ENCODE measurements at regions not wholly inside any gene's neighbourhood (a gene's known extent, or its start where the extent isn't known, plus 50 kb on each side); places are given as distances from the start of the nearest gene placed in this dataset.
"Not testable (repeated sequence)": the region's sequence is repeated elsewhere in the genome, so short reads cannot be mapped to it uniquely, and the experiment has no call there.

DNA sequence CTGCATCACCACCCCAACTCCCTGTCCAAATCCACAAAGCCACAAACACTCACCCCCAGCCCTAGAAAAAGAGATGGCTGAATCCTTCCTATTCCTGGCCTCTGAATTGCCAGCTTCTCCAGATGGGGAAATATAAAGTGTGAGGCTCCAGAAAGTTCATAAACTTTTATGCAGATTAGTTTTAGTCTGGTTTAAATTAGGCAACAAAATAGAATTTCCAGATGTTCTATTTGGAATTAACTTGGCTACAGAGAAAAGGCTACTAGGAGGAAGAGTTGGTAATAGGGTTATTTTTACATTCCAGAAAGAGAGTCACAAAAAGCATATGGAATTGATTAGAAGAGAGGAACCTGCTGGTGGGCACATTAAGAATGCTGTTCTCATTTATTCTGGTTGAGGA is 56.0 kb downstream of the EN1 start:
- DNase-seq, result no peak

DNA sequence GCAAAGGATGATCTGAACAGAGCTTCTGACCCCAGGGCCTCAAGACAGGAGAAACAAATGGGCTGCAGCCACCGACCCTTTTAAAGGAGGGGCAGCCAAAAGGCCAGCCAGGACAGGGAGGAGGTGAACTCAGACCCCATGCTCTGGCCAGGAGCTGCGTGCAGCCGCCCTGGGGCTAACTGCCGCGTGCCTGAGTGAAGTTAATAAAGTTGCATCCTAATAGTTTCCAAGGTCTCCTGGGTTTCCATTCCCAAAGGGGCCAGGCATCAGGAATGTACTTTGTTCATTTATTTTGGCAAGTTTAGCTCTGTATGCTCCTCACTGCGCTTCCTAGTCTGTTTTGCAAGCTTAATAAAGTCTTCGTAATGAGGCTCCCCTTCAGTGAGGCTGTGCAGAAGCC is 60.7 kb downstream of the EN1 start:
- DNase-seq, result no peak

DNA sequence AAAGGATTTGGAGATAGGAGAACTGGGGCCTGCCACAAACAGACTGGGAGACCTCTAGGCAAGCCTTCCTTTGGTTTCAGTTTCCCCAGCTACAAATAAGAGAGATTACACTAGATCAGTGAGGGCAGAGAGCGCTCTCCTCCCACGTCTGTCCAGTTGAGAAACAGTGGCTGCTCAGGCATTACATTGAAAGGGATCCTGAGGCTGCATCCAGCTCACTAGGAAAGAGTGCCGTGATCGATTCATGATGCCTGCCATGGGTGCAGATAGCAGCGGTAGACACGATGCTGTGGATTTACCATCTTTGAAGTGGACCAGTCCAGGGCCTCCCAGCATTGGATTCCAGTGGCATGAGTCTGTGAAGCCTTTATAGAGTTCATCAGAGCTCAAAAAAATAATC is 62.6 kb downstream of the EN1 start:
- DNase-seq, result no peak

DNA sequence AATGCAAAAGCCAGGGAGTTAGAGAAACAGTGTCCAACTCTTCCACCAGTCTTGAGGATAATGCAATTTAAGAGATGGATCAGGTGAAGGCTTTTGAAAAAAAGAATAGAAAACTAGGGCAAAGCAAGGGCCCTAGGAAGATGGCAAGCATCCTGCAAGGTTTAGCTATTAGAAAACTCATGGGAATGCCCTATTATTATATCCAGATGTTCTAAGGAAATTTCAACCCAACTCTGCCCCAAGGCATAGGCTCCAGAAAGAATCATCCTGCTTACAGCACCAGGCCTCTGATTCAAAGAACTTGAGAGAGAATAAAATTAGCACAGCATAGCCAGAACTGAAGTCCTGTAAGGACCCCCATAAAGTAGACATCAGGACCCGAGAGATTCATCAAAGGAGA is 68.1 kb downstream of the EN1 start:
- no peak for DNase-seq

DNA sequence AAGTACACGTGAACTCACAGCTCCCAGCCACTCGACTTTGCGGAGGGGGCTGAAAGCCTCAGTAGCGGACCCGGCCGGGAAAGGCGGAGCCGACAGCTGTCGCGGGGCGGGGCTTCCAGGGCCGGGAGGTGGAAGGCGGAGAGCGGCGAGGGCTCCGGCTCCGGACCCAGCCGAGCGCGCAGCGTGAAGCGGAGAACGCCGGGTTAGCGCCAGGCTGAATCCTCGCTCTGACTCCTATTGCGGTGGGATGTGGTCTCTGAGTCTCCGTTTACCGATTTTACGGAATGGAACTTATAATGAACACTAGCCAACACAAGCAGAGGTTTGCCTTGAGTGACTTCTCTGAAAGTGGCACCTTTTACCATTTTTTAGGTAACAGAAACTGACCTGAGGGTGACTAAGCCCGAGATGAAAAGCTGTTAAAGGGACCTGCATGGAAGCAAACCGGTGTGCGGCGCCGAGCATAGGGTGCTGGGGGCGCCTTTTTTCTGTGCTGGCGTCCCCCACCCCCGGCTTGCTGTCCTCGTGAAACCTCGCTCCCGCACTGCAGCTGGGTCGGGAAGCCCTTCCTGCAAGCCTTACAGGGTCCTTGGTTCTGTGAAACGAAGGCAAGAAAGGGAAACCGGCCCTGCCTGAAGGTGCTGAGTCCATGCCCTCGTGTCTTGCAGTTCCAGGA is 72.9 kb downstream of the EN1 start:
- peak; percentile 53 for DNase-seq

DNA sequence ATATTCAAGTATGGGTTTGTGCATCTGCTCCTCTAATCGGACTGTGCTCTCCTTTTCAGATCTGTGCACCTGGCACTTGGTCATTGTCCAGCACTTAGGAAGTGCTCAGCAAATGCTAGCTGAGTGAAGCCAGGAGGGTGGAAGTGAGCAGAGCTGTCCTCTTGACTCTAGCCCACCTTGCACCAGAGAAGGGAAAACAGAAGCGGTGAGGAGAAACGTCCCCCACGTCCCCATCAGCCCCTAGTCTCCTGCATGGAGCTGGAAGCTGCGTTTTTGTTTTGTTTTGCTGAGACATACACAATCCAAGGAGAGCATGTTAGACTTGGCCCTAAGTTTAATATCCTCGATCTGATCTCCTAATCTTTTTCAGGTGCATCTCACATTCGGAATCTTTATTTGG is 73.6 kb downstream of the EN1 start:
- DNase-seq, result no peak

DNA sequence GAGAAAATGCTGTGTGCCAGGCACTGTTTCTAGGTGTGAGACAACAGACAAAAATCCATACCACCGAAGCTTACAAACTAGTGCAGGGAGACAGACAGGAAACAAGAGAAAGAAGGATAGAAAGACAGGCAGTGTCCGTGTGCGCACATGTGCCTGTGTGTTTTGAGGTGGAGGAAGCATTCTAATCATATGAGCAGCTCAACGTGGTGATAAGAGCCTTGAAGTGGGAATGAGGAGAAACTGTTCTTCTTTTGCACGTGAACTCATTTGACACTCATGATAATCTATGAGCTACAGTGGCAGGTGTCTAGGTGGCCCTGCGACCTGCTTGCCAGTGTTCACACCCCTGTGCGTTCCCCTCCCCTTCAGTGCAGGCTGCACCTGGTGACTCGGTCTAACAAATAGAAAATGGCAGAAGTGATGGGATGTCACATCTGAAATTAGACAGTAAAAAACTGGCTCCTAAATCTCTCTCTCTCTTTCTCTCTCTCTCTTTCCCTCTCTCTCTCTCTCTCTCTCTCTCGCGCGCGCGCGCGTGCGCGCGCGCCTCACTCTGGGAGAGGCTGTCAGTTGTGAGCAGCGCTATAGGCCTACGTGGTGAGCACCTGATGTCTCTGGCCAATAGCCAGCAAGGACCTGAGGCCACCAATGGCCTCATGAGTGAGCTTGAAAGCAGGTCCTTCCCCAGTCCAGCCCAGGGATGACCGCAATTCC is 74.8 kb downstream of the EN1 start:
- DNase-seq, result no peak

DNA sequence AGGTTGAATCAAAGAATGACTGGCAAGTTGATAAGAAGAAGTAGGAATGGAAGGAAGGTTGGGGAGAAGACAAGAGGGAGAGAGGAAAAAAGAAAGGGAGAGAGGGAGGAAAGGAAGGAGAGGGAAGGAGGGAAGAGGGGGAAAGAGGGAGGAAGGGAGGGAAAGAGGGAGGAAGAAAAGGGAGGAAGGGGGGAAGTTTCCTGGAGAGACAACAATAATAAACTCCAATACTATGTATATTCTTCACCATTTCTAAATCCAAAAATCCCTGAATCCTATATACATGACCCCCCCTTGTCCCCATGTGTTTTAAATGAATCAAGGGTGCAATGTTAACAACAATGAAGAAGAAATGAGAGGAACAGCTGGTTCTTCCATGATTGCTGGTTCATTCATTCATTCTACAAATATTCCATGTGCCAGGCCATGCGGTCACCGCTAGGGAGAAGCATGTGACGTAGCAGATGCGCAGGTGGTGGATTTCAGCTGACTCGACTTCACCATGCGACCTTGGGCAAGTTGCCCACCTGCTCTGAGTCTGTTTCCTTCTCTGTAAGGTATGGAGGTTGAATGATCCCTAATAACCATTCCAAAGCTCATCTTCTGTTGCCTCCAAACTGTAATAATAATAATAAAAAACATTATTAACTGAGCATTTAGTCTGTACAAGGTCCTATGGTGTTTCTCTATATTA is 77.6 kb downstream of the EN1 start:
- DNase-seq, result peak; percentile 23

DNA sequence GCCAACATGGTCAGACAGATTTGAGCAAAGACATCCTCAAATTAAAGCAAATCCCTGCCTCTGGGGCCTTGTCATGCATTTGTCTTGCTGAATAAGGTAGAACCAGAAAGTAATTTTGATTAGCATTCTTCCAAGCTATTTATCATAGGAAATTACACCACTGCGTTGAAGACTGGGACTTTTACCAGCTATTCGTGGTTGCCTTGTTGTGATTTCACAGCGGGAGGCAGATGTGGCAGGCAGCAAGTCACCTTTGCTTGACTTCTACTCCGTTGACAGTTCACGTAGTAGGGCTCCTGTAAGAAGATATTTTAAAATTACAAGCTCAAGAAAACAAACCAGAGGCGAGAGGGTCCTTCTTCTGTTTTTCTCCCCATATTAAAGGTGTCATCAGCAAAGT is 80.6 kb downstream of the EN1 start:
- no peak for DNase-seq

DNA sequence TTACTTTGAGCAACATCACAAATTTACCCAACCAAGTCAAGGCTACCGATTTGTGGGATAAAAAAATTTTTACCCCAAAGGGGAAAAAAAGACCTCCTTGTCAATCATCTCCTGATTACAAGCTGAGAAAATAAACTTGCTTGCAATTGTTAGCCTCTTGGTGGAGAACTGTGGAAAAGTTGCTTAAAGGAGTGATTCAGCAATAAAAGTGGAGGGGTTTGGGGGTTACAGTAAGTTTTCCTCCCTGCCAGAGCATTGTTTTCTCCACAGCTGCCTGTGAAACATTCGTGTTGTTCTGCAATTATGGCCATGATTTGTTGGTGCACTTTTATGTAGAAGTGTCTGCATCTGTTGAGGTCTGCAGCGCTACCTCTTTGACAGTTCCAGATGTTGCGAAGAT is 82.6 kb downstream of the EN1 start:
- DNase-seq, result no peak

DNA sequence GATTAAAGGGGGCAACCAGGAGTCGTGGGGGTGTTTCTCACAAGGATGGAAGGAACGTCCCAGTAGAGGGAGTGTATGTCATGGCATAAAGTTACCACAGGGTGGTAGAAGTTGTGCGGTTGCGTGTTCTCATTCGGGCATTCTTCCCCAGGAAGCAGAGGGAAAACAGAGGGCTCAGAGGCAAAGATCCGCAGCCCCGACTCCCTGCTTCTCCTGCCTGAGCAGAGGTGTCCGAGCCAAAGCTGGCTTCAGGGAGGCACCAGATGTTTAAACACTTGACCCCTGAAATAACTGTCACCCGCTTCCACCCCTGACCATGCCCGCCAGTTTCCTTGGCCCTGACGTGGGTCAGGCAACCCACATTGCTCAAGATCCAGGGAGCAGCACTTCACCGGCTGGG is 83.7 kb downstream of the EN1 start:
- DNase-seq, result no peak

DNA sequence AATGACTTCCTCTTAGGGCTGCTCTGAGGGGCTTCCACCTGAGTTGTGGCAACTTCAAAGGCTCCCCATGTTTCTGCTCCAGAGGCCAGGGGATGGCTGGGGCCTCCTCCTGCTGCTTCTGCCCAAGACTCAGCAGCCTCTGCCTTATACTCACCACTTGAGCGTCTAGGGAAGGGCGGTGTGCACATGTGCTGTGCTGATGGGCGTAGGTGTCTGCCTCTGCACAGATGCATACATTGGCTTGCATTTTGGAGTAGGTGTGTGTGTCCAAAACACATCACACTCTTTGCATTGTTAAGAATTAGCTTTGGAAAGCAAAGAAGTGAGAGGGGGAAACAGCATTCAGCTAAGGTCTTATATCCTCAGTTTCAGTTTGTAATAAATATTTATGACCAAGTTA is 85.2 kb downstream of the EN1 start:
- no peak for DNase-seq

DNA sequence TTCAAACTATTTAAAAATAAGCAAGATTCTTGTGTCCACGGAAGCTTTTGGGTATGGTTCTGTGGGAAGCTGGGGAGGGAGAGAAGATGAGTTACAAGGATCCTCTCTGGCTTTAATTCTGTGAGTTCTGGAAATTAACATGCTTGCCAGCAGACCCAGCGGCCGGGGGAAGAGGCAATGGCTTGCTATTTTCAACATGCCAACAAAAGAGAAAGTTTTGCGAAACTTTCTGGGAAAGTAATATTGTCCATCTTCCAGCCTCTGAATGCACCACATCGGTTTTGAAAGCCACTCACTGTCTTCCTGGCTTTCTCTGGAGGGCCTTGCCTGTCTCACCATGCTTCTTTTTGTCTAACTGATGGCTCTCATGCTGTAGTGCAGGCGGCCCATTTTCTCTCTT is 85.7 kb downstream of the EN1 start:
- no peak for DNase-seq

DNA sequence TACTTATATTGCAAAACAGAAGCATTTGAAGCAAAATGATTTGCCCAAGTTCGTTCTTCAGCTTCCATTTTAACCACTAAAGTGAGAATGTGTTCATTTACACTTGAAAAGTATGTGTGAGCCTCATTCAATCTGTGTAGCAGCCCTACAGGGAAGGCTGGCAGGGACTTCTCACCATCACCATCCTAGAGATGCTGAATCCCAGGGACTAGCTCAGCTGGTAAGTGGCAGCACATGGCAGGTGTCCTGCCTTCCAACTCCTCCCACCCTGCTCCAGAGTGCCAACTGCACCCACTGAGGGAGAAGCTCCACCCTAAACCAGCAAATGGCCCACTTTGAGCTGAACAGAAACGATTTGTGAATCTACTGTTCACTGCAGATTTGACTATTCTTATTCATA is 91.5 kb downstream of the EN1 start:
- DNase-seq, result no peak

DNA sequence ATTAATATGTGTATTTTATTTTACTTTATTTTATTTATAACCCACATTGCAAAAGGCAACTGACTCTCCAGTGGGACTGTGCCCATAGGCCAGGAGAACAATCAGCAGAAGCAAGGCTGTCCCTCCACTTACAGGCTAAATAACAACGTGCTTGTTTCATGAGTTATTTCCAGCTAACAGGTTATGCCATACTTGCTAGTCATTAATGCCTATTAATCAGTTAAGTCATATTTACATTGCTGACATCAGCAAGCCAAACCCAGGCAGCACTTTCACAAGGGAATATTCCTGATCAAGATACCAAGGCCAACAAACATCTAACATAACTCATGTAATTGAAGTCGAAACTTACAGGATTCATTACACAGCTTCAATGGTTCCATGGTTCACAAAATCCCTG is 92.1 kb downstream of the EN1 start:
- no peak for DNase-seq

DNA sequence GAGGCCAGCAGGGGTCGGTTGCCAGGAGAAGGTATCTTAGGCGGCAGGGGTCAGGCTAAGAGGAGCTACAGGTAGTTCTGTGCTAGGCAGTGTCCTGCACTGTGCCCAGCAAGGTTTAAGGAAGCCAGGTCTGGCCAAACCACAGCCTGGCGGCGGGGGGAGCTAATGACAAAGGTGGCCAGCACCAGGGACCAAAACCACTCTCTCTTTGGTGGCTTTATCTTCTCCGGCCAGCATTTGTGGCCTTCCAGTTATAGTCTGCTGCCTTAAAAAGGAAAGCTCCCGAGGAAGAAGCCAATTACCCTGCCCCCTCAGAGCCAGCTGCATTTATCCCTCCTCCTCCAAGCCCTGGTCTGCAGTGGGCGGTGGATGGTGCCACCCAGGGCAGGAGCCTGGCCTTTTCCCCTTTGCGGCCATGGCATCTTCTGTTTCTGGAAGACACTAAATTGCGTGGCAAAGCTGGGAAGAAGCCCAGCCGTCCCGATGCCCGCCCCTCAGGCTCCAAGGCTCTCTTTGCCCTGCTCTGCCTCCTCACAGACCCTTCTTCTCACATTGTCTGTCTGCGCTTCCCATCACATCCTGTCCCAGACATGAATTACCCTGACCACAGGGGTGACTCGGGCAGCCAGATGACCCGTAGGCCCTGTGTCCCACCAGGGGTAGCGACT is 94.6 kb downstream of the EN1 start:
- DNase-seq, result no peak

DNA sequence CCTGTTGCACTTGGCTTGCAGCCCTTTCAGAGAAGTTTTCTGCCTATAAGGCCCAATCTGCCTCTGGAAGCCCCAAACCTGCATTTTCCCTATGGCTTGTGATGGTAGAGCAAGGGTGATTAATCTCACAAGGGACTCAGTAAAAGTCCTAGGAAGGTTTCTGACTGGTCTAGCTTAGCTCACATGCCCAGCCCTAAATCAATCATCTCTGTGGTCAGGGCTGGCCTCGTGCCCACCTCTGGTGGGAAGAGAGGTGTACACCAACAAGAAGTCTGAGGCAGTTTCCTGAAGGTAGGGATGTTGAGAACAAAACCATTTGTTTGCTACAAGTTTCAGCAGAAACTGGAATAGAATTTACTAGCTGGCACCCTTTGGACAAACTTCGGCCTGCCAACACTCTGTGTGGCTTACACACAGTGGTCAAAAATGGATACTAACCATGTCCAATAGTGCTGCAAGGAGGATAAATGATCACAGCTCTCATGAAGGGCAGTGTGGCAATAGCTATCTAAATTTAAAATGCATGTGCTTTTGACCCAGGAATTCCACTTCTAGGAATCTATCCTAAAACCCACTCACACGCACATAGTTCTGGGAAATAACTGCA is 96.4 kb downstream of the EN1 start:
- no peak for DNase-seq

DNA sequence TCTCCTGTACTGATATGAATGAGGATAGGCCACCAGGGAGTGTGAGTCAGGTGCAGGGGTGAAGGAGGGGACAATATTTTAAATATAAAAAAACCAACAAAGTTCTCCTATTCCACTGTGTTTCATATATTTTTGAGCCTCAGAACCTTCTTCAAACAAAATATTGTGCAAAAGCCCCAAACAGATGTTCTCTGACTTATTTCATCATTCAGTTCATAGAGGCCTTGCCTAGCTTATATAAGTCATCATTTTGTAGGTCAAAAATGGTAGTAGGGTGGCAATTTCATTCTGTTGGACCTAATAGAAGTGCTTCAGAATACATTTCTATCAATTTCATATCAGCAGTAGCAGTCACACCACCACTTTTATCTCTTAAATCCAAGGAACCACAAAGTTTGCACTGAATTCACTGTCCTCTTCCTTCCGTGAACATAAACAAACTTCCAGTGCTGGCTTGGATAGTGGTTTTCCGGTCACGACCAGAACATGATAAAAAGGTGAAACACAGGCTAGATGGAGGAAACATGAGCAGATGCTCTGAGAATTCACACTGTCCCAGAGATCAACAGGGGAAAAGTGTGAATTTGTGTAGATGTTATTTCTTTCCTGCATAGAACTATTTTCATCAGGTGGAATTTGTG is 99.1 kb downstream of the EN1 start:
- no peak for DNase-seq

DNA sequence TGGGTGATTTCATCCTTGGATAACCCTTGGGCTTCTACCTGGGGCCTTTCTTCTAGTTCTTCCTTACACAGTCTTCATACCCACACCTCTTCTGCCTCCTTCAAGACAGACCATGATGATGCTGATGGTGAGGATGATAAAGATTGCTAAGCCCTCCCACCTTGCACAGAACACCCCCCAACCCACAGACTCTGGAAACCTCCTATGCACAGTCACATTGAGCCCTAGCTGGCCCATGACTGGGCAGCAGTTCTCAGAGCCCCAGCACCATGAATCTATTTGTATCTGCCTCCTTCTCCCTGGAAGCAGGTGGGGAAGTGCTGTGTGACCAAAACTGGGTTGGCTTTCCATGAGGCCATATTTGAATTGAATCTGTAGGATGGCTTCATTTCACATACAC is 99.8 kb downstream of the EN1 start:
- no peak for DNase-seq

DNA sequence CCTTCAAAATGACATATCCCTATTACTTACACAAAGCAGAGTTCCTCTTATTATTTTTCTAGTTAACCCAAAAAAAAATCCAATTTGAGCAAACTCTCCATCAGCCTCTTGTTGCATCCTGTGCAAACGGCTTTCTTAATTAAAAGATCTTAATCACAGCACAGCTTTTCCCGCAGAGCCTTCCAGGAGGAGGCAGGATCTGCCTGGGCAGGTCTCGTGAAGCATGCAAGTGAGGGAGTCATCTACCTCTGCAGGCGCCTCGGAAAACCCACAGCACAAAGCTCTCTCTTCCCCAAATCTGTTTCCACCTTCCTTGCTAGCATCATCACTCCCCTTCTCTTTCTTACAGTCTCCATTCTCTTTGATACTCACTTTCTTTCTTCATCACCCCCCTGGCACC is 100.4 kb downstream of the EN1 start:
- DNase-seq, result no peak

DNA sequence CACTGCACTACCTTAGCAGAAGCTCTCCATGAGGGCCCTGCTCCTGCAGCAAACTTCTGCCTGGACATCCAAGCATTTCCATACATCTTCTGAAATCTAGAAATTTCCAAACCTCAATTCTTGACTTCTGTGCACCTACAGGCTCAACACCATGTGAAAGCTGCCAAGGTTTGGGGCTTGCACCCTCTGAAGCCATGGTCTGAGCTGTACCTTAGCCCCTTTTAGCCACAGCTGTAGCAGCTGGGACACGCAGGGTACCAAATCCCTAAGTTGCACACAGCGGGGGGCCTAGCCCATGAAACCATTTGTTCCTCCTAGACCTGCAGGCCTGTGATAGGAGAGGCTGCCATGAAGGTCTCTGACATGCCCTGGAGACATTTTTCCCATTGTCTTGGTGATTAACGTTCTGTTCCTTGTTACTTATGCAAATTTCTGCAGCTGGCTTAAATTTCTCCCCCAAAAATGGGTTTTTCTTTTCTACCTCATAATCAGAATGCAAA is 102.7 kb downstream of the EN1 start:
- DNase-seq, result not testable (repeated sequence)

DNA sequence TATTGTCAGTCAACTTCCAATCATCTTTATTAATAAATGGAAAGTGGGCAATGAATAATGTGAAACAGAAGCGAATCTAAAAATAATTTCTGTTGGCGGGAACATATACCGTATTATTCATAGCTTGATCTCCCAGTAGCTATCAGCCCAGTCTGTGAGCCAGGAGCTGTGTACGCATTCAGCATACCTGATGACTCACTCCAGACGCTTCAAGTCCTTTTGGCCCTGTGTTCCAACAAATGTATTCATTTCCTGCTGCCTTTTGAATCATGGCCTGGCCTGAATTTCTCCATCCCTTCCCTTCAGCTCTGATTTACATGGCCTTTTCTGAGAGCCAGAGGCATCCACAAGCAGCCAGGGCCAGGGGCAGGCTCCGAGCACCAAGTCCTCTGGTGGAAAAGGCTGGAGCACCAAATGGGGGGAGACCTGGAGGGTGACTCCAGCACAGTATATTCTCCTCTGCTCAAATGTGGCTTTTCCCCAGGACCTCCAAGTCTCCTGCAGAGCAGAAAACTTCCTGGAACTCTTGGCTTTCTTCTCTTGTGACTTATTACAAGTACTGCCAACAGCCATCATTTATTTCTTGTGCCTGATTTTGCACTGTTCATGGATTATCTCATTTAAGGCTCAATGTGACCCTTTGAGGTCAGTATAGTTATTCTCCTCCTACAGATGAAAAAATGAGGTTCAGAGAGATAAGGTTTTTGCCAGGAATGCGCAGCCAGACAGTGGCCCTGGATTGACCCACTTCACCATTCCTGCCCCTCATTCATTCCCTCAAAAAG is 108.7 kb downstream of the EN1 start:
- DNase-seq, result no peak

All from RPMI8226 (cell line).